Kidney tubule cell (primary cell): ENCODE measurements at regions not wholly inside any gene's neighbourhood (a gene's known extent, or its start where the extent isn't known, plus 50 kb on each side); places are given as distances from the start of the nearest gene placed in this dataset.
A peak's percentile ranks its signal among the peaks of the same experiment; 100 is the strongest.

Experiments
- DNase-seq: peaks from one replicate; pipeline ENCODE4 v3.0.0-alpha.2; 2018; ENCODE audit warnings: low spot score

DNA sequence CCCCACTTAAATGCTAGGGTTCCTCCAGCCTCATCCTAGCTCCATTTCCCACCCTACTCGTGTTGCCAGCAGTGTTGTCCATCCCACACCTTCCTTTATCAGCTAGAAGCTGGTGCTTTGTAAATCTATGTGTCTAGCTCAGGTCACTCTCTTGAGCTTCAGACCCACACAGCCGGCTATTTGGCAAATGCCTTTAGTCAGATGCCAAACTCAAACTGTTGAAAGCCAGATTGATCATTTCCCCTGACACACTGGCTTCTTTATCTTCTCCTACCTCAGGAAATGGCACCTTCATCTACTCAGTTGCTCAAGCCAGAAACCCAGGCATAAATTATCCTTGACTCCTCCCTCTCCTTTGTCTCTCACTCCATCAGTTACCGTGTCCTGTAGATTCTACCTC, 61.5 kb upstream of the TPM1 start:
- no peak for DNase-seq

DNA sequence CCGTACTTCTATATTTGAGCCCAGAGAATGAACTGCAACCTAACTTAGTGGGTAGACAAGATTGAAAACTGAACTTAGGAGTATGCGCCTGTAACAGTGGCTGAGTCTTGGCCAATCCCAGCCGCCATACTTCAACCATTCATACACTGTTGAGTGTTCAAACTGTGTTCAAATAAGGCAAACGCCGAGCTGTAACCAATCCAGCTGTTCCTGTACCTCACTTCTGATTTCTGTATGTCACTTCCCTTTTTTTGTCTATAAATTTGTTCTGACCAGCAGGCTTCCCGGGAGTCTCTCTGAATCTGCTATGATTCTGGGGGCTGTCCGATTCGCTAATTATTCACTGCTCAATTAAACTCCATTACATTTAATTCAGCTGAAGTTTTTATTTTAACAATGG, 58.6 kb upstream of the TPM1 start:
- no peak for DNase-seq

DNA sequence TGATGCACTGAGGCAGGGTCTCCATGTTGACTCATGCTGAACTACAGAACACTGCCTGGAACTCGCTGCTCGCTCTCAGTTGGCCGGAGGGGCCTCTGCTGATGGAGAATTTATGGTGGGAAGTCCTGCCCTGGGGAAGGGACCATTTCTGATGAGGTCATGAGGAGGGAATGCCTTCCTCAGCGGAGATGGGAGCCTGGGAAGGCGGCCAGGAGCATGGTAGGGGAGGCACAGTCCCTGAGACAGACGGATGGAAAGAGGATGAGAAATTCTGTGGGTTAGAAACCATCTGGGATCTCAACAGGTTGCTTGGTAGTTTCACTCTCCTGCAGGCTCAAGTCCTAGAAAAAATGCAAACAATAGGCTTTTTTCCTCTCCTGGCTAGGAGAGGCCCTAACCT, 56.8 kb upstream of the TPM1 start:
- peak; percentile 68 for DNase-seq

DNA sequence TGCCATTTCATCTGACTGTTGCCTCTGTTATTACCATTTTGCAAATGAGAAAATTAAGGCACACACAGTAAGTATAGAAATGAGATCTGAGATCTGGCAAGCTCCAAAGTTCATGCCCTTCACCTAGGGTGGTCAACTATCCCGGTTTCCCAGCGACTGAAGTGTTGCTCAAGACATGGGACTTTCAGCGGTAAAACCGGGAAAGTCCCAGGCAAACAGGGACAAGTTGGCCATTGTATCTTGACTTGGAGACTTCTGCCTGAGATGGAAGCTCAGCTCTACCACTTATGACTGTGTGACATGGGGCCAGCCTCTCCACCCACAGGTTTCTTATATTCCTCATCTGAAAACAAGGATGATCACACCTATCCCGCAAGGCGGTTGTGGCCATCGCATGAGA, 55.6 kb upstream of the TPM1 start:
- DNase-seq, result no peak

DNA sequence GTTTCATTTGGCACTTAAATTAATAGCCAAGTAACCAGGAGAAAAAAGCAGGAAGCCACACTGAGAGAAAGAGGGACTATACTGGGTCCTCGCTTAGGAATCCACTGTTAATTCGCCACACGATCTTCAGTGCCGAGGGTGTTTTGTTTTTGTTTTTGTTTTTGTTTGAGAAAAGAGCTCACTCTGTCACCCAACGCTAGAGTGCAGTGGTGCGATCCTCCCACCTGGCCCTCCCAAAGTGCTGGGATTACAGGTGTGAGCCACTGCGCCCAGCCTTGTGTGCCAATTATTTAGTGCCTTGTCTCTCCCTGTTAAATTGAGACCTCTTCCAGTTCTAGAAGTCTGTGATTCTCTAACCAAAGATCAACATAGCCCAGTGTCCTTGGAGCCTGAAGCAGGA, 53.8 kb upstream of the TPM1 start:
- no peak for DNase-seq

DNA sequence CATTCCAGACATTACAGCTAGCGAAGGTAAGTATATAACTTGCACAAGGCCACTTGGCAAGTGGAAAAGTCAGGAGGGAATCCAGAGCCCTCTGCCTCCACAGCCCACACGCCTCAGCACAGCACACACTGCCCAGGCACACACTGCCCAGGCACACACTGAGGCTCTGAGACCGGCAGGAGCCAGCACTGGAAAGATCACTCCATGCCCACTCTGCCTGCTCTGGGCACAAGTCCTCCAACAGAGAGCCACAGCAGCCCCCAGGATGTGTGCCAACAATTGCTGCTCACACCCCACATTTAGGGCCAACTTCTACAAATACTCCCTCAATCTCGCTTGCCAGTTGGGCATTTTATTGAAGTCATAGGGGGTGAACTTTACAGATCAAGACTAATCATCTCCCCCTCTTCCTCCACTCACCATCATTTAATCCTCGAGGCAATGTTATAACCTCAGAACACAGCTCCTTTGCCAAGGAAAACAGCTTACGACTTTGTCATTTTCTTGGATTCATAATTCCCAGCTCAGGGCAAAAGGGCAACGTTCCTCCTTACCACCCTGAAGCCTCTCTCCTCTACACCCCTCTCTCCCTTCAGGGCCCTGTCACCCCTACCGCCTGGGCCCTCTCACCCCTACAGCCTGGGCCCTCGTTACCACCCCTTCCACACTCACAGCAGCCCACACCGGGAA, 53.0 kb upstream of the TPM1 start:
- no peak for DNase-seq

DNA sequence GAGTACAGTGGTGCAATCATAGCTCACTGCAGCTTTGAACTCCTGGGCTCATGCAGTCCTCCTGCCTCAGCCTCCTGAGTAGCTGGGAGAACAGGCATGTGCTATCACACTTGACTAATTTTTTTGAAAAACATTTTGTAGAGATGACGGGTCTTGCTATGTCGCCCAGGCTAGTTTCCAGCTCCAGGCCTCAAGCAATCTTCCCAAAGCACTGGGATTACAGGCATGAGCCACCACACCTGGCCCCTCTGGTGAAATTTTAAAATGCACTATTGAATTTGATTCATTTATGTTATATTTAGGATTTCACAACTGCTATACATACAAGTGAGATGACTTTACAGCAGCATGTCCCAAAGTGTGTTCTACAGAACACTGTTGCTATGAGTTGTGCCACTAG, 50.8 kb upstream of the TPM1 start:
- DNase-seq, result no peak

DNA sequence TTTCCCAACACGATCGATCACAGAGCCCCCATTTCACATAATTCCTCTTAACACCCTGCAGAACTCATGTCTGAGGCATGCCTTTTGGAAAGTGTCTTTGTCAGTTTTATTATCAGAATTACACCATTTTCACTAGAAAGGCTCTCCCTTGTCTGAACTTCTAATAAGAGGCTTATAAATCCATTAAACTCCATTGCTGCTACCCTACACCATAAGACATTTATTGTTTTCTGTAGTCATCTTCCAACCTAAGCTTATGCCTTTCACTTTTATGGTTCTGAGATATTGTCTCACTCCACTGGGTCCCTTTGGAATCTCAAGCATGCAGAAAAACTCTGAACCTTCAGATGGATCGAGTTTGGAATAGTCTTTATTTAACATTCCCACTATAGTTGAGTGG, 50.2 kb upstream of the TPM1 start:
- no peak for DNase-seq
